Left renal cortex interstitium (tissue), 4 donors: ENCODE measurements at regions not wholly inside any gene's neighbourhood (a gene's known extent, or its start where the extent isn't known, plus 50 kb on each side); places are given as distances from the start of the nearest gene placed in this dataset.
"Not testable (repeated sequence)": the region's sequence is repeated elsewhere in the genome, so short reads cannot be mapped to it uniquely, and the experiment has no call there.

Experiments used
- DNase-seq, 4 donors: peaks; one replicate each; pipeline ENCODE4 v3.0.0-alpha.2; 2013; ENCODE audit warnings: low read depth in 4 of 4, low spot score in 2 of 4, missing footprints in 1 of 4

DNA sequence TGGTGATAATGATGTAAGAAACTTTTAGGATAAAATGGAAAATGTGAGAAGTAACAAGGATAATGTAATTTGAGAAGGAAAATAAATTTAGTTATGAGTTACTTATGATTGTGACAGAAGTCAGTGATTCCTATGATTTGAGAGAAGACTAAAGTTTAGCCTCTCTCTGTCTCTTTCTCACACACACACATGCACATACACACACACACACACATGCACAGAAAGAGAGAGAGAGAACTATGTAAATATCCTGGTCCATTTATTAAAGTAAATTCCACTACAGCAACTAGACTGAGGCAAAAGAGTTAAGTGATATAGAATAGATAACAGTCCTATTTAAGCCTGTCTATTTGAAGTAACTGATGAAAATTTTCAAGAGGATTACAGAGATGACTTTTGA, 375.2 kb downstream of the CD109 start:
- DNase-seq = no peak

DNA sequence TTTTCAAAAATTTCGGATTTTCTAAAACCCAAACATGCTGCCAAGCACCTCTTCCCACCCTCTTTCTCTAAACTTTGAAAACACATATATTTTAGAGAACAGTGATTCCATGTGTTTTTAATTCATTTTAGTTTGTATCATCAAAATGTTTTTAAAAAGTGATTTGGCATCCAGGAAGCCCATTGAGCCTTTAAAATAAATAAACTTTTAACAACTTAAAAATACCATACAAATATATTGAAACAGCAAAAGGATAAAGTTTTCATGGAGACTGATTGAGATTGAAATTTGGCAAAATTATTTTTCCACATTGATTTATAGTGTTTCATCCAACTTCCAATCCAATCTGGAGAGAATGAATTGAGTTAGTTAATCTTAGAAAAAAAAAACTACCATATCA, 374.7 kb downstream of the CD109 start:
- no peak for DNase-seq

- no peak for DNase-seq
These were observed 374.1 kb downstream of the CD109 start for GRCh38 chr6:74070091-74070490.

- no peak for DNase-seq
These were observed 373.1 kb downstream of the CD109 start for GRCh38 chr6:74069089-74069581.

- no peak for DNase-seq
These were observed 370.3 kb downstream of the CD109 start for GRCh38 chr6:74066168-74066871.

DNA sequence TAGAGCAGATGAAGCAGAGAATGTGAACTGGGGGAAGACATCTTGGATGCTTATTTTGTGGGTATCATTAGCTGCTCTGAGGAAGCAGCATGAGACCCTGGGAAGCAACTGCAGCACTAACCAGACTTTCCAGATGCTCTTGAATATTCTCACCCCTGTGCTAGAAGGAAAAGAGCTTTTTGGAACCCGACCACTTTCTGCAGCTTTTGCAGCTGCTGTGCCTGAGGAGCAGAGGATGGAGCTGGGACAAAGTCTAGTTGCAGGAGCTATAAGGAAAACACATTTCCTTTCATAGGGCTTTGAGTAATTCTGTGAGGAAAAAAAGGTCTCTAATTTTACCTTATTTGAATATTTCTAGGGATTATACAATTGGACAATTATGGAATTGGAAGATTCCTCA, 369.7 kb downstream of the CD109 start:
- no peak for DNase-seq

DNA sequence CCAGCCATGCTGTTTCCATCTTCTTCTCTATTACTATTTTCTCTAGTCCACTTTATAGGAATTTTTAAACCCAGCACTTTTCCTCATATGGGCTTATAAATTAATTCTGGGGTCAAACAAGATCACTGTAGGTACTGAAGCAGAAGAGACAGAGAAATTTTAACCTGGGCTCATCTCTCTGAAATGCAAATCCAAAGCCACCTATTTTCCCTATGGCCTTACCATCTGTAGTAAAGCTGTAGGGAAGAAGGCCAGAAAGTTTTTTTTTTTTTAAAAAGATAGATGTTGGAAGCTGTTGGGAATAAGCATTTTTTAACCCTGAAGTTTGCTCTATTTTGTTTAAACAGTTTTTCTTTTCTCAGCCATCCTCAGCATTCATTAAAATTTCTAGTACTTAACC, 367.4 kb downstream of the CD109 start:
- no peak for DNase-seq

DNA sequence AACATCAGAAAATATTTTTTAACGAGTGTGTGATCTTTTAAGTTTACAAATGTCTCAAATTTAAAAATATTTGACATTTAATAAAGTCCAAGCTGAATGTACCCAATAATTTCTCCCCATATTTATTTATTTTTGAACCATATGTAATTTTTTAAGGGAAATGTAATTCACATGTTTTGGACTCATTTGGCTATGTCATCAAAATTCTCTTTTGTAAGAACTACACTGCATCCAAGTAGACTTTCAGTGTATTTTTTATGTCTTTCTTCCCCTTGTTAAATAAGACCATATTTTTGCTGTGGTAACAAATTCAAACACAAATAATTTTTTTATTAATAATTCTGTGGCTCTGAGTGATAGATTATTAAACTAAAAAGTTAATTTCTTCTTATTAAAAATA, 365.2 kb downstream of the CD109 start:
- no peak for DNase-seq

- no peak for DNase-seq
These were observed 364.4 kb downstream of the CD109 start for GRCh38 chr6:74060354-74060753.

- no peak for DNase-seq
These were observed 362.6 kb downstream of the CD109 start for GRCh38 chr6:74058606-74059005.

DNA sequence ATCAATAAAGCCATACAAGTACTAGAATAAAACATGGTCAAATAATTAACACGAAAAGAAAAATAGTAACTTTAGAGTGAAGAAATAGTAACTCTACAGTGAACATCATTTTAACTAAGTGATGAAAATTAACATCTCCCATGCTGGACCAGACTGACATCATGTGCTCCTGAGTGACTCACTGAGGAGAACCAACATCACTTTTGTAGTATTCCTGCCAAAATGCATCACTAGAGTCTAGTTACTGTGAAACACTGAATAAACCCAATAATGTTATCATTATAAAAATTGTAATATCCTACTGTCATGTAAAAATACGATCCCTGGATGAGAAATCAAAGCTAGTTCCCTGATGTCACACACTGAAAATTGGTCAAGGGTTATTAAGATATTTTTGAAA, 361.3 kb downstream of the CD109 start:
- DNase-seq = no peak

DNA sequence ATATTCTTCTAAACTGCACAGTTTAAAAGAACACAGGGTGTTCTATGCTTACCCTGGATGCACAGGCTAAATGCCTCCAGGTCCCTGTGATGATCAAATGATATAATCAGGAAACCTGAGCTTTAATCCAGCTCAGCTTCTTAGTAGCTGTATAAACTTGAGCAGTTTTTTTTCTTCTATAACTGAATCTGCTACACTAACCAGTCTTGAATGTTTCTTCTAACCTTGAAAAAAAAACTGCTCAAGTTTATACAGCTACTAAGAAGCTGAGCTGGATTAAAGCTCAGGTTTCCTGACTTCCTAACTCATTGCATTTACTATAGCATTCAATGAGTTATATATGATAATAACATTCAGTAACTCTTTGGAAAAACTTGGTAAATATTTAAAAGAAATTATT, 358.2 kb downstream of the CD109 start:
- no peak for DNase-seq

DNA sequence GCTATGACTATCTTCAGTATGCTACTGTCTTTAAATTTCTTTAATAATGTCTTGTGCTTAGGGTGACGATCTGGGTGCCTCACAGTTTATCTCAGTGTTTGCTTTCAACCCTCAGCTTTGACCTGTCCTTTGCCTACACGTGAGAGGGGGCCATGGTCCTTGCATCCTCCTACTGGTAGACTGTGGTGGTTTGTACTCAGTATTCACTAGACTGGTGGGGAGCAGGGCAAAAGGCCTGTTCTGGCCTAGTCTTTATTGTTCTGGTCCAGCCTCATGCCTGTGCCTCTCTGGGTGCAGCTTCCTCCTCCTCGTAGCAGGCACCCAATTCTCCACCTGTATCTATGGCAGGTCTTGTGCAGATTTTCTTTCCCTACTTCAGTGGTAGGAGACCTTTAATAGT, 354.9 kb downstream of the CD109 start:
- DNase-seq = no peak

DNA sequence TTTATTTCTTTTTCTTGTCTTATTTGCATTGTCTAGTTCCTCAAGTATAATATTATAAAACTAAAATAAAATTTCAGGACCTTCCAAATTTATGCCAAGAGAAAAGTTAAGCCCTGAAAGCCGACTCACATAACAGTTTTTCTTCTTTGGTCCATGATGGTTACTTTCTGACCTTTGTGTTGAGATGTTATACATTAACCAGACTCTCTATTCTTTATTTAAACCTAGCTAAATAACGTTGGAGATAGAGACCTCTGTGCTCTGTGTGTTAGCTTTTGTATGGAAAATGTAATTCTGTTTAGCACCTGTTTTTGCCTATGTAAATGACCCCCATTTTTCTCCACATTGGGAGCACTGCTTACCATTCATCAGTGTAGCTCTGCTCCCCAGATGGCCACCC, 352.4 kb downstream of the CD109 start:
- no peak for DNase-seq

DNA sequence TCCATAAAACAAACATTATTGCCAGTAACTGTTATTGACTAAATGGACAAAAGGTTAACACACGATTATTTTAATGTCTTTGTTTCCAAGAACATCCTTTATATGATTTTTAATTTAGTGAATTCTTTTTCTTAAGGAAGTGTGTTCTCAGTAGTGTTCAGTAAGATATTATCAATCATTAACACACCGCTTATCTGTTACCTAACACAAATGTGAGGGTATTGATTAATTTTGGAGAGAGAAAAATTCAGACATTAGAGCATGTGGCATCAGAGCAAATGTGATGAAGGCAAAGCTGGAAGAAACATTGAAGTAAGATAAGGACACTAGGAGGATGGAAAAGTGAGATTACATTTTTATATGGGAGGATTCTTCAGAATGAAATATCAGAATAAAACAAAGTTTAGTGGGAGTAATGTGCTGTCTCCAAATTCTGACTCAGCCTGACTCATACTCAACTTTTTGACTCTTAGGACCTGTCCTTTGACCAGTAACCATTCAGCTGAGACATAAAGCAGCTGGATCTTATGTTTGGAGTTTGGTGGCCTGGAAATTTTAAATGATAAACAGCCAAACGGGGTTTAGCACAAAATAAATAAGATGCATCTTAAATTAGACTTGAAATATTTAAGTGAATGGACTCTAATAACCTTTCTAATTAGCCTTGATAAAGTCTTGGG, 348.6 kb downstream of the CD109 start:
- DNase-seq = peak in 1 of 4 donors; percentile 19

- no peak for DNase-seq
These were observed 345.4 kb downstream of the CD109 start for GRCh38 chr6:74041420-74041819.

- DNase-seq = no peak
These were observed 322.8 kb downstream of the CD109 start for GRCh38 chr6:74018825-74019224.

DNA sequence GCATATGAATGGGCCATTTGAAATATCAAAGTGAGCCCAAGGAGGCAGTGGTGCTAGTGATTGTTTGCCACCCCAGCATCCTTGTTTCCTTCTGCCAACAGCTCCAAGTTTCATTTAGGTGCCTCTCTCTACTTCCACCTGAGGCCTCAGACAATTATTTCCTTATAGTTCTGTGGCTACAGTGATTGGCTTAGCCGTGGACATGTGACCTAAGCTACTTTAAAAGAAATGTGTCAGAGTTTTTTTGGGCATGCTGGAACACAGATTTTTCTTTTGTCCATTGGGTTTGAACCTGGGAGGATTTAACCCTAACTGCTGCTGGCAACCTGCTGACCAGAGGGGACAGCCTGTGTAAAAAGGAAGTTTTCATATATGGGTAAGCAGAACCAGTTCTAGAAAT, 319.4 kb downstream of the CD109 start:
- DNase-seq = no peak

GRCh38 chr6:74000666-74001490, 304.9 kb downstream of the CD109 start:
- DNase-seq = no peak

DNA sequence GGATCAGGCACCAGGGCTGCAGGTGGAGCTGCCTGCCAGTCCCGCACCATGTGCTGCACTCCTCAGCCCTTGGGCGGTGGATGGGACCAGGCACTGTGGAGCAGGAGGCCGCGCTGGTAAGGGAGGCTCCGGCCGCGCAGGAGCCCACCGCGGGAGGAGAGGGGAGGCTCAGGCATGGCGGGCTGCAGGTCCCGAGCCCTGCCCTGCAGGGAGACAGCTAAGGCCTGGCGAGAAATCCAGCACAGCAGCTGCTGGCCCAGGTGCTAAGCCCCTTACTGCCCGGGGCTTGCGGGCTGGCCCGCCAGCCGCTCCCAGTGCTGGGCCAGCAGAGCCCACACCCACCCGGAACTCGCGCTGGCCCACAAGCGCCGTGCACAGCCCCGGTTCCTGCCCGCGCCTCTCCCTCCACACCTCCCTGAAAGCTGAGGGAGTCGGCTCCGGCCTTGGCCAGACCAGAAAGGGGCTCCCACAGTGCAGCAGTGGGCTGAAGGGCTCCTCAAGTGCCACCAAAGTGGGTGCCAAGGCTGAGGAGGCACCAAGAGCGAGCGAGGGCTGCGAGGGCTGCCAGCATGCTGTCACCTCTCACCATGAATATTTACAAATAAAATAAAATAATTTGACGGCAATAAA, 294.7 kb downstream of the CD109 start:
- DNase-seq = not testable (repeated sequence)

- DNase-seq = no peak
These were observed 293.4 kb downstream of the CD109 start for GRCh38 chr6:73989428-73989827.
